A549 (cell line): ENCODE measurements at regions not wholly inside any gene's neighbourhood (a gene's known extent, or its start where the extent isn't known, plus 50 kb on each side); places are given as distances from the start of the nearest gene placed in this dataset.

Experiments used
- ATAC-seq, 2 experiments: fragments of 200-7000 bp in 1 of 2; fragments of >200 bp in 1 of 2; cut with Nextera tagmentation in 1 of 2; cut with Tn5 transposase in 1 of 2; 3 replicates each; pipeline versions ENCODE4 v1.8.0 to v1.9.1; 2018 to 2020; ENCODE audit warnings: mild to moderate bottlenecking in 1 of 2, moderate library complexity in 1 of 2
- CTCF ChIA-PET: fragments of 300-600 bp; sonication (Branson Sonifier 250); formaldehyde crosslinking; extraction: SDS; loops from one replicate; lab custom pipeline; 2021; ENCODE audit warnings: antibody characterized with exemption, inconsistent platforms; lab: Yijun Ruan, JAX
- POLR2A ChIA-PET: fragments of 350-600 bp; formaldehyde crosslinking; extraction: SDS; loops from one replicate; lab custom pipeline; 2021; ENCODE audit warnings: antibody characterized with exemption, inconsistent platforms; lab: Yijun Ruan, JAX
- DNase-seq, 2 experiments: peaks; one replicate each; pipeline versions ENCODE4 v3.0.0 to v3.0.0-alpha.2; 2011 to 2016; ENCODE audit warnings: low read depth in 1 of 2, low spot score in 1 of 2
- FAIRE-seq: peaks from 2 replicates; lab custom pipeline; 2011; peaks lifted over from hg19 to GRCh38; lab: Jason Lieb, UNC
- H3K27ac ChIP-seq, 2 experiments: fragments of >200 bp; sonication (Bioruptor Twin); formaldehyde crosslinking; 3 replicates each; pipeline ENCODE4 v1.5.1; 2016 to 2017
- H3K4me1 ChIP-seq: fragments of >200 bp; sonication (Bioruptor Twin); formaldehyde crosslinking; 3 replicates; pipeline ENCODE4 v1.6.1; 2016
- H3K4me2 ChIP-seq: fragments of >200 bp; sonication (Bioruptor Twin); formaldehyde crosslinking; 3 replicates; pipeline ENCODE4 v1.6.1; 2016
- H3K4me3 ChIP-seq: fragments of >200 bp; sonication (Bioruptor Twin); formaldehyde crosslinking; 3 replicates; pipeline ENCODE4 v1.5.1; 2016
- H3K9me3 ChIP-seq: fragments of >200 bp; sonication (Bioruptor Twin); formaldehyde crosslinking; 3 replicates; pipeline ENCODE4 v1.6.1; 2016
- CBX2 ChIP-seq: fragments of 200-600 bp; sonication (generic); IDR thresholded peaks from 2 replicates; pipeline ENCODE4 v1.6.1; 2016; ENCODE audit warnings: low read depth, mild to moderate bottlenecking, borderline replicate concordance
- CEBPB ChIP-seq, 2 experiments: fragments of >200 bp in 1 of 2; sonication (Bioruptor Twin) in 1 of 2; formaldehyde crosslinking in 1 of 2; IDR thresholded peaks; 2 replicates each; pipeline ENCODE4 v1.6.1; 2012 to 2016
- CHD2 ChIP-seq: fragments of 150-350 bp; IDR thresholded peaks from 2 replicates; pipeline ENCODE4 v1.6.1; 2014; ENCODE audit warnings: low read length; ENCODE audit not compliant: partially characterized antibody
- CHD4 ChIP-seq: fragments of 200-600 bp; sonication (generic); IDR thresholded peaks from 2 replicates; pipeline ENCODE4 v1.6.1; 2016; ENCODE audit warnings: antibody characterized with exemption, mild to moderate bottlenecking, borderline replicate concordance
- EHMT2 ChIP-seq: fragments of 200-600 bp; sonication (generic); IDR thresholded peaks from 2 replicates; pipeline ENCODE4 v1.6.1; 2016; ENCODE audit warnings: antibody characterized with exemption, low read depth, mild to moderate bottlenecking, moderate library complexity
- FOSL2 ChIP-seq, 2 experiments: fragments of 450-650 bp in 1 of 2; fragments of >200 bp in 1 of 2; sonication (Bioruptor Twin) in 1 of 2; formaldehyde crosslinking; IDR thresholded peaks; 2 replicates each; pipeline versions ENCODE4 v1.5.0 to v1.6.1; 2016 to 2020; ENCODE audit warnings: mild to moderate bottlenecking in 1 of 2, moderate library complexity in 1 of 2
- HOXB13 ChIP-seq: fragments of 250-450 bp; sonication (Bioruptor Pico); IDR thresholded peaks from 2 replicates; pipeline ENCODE4 v1.5.0; 2020; ENCODE audit warnings: low read depth, mild to moderate bottlenecking, moderate library complexity
- HOXB5 ChIP-seq: fragments of 250-450 bp; sonication (Bioruptor Pico); IDR thresholded peaks from 2 replicates; pipeline ENCODE4 v1.5.0; 2020; ENCODE audit warnings: mild to moderate bottlenecking, moderate library complexity
- JUNB ChIP-seq: fragments of >200 bp; sonication (Bioruptor Twin); formaldehyde crosslinking; IDR thresholded peaks from 2 replicates; pipeline ENCODE4 v1.6.1; 2016
- KDM5A ChIP-seq: fragments of 200-600 bp; sonication (generic); IDR thresholded peaks from 2 replicates; pipeline ENCODE4 v1.6.1; 2016; ENCODE audit warnings: antibody characterized with exemption, mild to moderate bottlenecking
- MAFK ChIP-seq: fragments of 450-650 bp; IDR thresholded peaks from 2 replicates; pipeline ENCODE4 v1.6.1; 2014; ENCODE audit not compliant: partially characterized antibody
- MYC ChIP-seq: IDR thresholded peaks from 2 replicates; pipeline ENCODE4 v1.6.1; 2012; ENCODE audit warnings: mild to moderate bottlenecking, inconsistent platforms, low read length, improper control_type of control experiment, borderline replicate concordance
- NFE2L2 ChIP-seq: fragments of 150-350 bp; conservative IDR thresholded peaks from 2 replicates; pipeline ENCODE4 v1.6.1; 2014; ENCODE audit warnings: low read length
- POLR2AphosphoS2 ChIP-seq: conservative IDR thresholded peaks from 2 replicates; pipeline ENCODE4 v1.6.1; 2012; ENCODE audit warnings: low read length, improper control_type of control experiment, inconsistent platforms
- RAD21 ChIP-seq, 2 experiments: fragments of >200 bp in 1 of 2; sonication (Bioruptor Twin) in 1 of 2; formaldehyde crosslinking in 1 of 2; IDR thresholded peaks in 1 of 2; conservative IDR thresholded peaks in 1 of 2; 2 replicates in 1 of 2; 3 replicates in 1 of 2; pipeline ENCODE4 v1.6.1; 2012 to 2018; ENCODE audit warnings: inconsistent platforms in 1 of 2
- RCOR1 ChIP-seq: fragments of 150-350 bp; IDR thresholded peaks from 2 replicates; pipeline ENCODE4 v1.6.1; 2014; ENCODE audit warnings: antibody characterized with exemption, low read length, low read depth
- RFX5 ChIP-seq: fragments of 450-650 bp; IDR thresholded peaks from 2 replicates; pipeline ENCODE4 v1.7.1; 2014; ENCODE audit warnings: antibody characterized with exemption, mild to moderate bottlenecking, moderate library complexity
- RNF2 ChIP-seq: fragments of 200-600 bp; sonication (generic); IDR thresholded peaks from 2 replicates; pipeline ENCODE4 v1.6.1; 2016; ENCODE audit warnings: low read depth, mild to moderate bottlenecking, antibody characterized with exemption, moderate library complexity, borderline replicate concordance
- TFCP2L1 ChIP-seq: fragments of 250-450 bp; sonication (Bioruptor Pico); IDR thresholded peaks from 2 replicates; pipeline ENCODE4 v1.5.0; 2021; ENCODE audit warnings: mild to moderate bottlenecking
- WGBS: methylation state at CpG from one replicate; pipeline ENCODE4 v1.1.6; 2017; ENCODE audit errors: missing lambda C conversion rate; 5-methylcytosine and 5-hydroxymethylcytosine counted together
- TF ChIP-seq, protein P1 (sequence below): fragments of 200-600 bp; sonication (generic); IDR thresholded peaks from 2 replicates; pipeline ENCODE4 v1.6.1; 2016; ENCODE audit warnings: antibody characterized with exemption, mild to moderate bottlenecking, moderate library complexity
- TF ChIP-seq, protein P2 (sequence below): fragments of >200 bp; sonication (Bioruptor Twin); formaldehyde crosslinking; IDR thresholded peaks from 2 replicates; pipeline ENCODE4 v1.6.1; 2016
- TF ChIP-seq, protein P3 (sequence below): fragments of >200 bp; sonication (Bioruptor Twin); formaldehyde crosslinking; IDR thresholded peaks from 3 replicates; pipeline ENCODE4 v1.5.1; 2016
- TF ChIP-seq, protein P4 (sequence below): IDR thresholded peaks from 2 replicates; pipeline ENCODE4 v1.6.1; 2012; ENCODE audit warnings: low read depth, borderline replicate concordance
- TF ChIP-seq, protein P5 (sequence below): fragments of >200 bp; sonication (Bioruptor Twin); formaldehyde crosslinking; IDR thresholded peaks from 3 replicates; pipeline ENCODE4 v1.6.1; 2016

DNA sequence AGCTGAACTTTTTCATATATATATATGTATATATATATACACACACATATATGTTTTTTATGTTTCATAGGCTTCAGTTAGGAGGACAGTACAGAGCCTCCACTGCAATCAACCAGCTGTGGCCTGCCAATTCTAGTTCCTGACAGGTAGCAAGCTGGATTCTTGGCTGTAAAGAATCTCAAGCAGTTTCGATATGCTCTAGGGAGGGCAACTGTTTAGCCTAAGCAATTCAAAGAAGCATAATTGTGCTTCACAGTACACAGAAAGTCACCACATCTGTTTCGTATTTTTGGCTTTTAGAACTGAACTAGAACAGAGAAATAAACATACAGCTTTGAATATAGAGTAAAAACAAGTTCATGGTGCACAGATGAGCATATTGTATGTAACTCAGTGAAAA is 152.4 kb upstream of the ARRDC3 start:
- DNase-seq (no peak), ATAC-seq (no peak), FAIRE-seq (no peak)
- 44% methylated on average over 2 of the region's 2 CpGs for WGBS
- no peak overlapping the region for H3K4me2 ChIP-seq
- no peaks in the 10 kb centered on the region for H3K4me1 ChIP-seq
- H3K9me3 ChIP-seq: no peaks in the 10 kb centered on the region
- TF ChIP-seq, protein P1, sequence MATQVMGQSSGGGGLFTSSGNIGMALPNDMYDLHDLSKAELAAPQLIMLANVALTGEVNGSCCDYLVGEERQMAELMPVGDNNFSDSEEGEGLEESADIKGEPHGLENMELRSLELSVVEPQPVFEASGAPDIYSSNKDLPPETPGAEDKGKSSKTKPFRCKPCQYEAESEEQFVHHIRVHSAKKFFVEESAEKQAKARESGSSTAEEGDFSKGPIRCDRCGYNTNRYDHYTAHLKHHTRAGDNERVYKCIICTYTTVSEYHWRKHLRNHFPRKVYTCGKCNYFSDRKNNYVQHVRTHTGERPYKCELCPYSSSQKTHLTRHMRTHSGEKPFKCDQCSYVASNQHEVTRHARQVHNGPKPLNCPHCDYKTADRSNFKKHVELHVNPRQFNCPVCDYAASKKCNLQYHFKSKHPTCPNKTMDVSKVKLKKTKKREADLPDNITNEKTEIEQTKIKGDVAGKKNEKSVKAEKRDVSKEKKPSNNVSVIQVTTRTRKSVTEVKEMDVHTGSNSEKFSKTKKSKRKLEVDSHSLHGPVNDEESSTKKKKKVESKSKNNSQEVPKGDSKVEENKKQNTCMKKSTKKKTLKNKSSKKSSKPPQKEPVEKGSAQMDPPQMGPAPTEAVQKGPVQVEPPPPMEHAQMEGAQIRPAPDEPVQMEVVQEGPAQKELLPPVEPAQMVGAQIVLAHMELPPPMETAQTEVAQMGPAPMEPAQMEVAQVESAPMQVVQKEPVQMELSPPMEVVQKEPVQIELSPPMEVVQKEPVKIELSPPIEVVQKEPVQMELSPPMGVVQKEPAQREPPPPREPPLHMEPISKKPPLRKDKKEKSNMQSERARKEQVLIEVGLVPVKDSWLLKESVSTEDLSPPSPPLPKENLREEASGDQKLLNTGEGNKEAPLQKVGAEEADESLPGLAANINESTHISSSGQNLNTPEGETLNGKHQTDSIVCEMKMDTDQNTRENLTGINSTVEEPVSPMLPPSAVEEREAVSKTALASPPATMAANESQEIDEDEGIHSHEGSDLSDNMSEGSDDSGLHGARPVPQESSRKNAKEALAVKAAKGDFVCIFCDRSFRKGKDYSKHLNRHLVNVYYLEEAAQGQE: no peak
- TF ChIP-seq TFCP2L1 (CRISPR knock-in tag) (no peak), HOXB5 (CRISPR knock-in tag) (no peak), CHD2 (no peak), NFE2L2 (no peak), HOXB13 (CRISPR knock-in tag) (no peak), MAFK (no peak), CBX2 (no peak), RNF2 (no peak), MYC (no peak), CHD4 (no peak), RCOR1 (no peak)
- TF ChIP-seq, protein P2, sequence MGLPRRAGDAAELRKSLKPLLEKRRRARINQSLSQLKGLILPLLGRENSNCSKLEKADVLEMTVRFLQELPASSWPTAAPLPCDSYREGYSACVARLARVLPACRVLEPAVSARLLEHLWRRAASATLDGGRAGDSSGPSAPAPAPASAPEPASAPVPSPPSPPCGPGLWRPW: no peak
- TF ChIP-seq, protein P3, sequence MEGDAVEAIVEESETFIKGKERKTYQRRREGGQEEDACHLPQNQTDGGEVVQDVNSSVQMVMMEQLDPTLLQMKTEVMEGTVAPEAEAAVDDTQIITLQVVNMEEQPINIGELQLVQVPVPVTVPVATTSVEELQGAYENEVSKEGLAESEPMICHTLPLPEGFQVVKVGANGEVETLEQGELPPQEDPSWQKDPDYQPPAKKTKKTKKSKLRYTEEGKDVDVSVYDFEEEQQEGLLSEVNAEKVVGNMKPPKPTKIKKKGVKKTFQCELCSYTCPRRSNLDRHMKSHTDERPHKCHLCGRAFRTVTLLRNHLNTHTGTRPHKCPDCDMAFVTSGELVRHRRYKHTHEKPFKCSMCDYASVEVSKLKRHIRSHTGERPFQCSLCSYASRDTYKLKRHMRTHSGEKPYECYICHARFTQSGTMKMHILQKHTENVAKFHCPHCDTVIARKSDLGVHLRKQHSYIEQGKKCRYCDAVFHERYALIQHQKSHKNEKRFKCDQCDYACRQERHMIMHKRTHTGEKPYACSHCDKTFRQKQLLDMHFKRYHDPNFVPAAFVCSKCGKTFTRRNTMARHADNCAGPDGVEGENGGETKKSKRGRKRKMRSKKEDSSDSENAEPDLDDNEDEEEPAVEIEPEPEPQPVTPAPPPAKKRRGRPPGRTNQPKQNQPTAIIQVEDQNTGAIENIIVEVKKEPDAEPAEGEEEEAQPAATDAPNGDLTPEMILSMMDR: no peak
- TF ChIP-seq, protein P4, sequence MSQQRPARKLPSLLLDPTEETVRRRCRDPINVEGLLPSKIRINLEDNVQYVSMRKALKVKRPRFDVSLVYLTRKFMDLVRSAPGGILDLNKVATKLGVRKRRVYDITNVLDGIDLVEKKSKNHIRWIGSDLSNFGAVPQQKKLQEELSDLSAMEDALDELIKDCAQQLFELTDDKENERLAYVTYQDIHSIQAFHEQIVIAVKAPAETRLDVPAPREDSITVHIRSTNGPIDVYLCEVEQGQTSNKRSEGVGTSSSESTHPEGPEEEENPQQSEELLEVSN: no peak
- no peak overlapping the region for H3K27ac ChIP-seq
- POLR2A ChIA-PET: no interaction called here
- H3K4me3 ChIP-seq: no peak overlapping the region
- CTCF ChIA-PET: no interaction called here

DNA sequence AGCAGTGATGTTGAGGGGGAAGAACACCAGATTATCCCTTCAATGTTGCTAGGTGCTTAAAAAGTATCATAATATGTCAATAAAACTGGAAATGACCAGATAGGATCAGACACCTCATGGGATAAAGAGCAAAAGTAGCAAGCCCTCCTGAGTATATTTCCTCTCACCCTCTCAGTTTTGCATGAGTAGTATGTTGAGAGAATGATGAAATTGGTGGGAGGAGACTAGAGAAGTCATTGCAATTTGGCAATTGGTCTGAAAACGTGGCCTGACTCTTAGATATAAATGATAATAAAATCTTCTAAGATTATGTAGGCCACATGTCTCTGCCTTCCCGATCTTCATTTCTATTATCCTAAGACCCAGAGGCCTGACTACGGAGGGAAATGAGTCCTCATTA is 151.2 kb upstream of the ARRDC3 start:
- no peak for DNase-seq
- Histone ChIP-seq H3K4me3 (no peak overlapping the region), H3K4me2 (no peak overlapping the region), H3K9me3 (no peaks in the 10 kb centered on the region), H3K4me1 (no peaks in the 10 kb centered on the region), H3K27ac (no peak overlapping the region)
- no peak for FAIRE-seq
- CTCF ChIA-PET: no interaction called here
- POLR2A ChIA-PET: no interaction called here
- no peak for ATAC-seq
- no peak for TF ChIP-seq RAD21 (conservative IDR thresholded peaks at IDR 0.05 in 1 of 2, IDR thresholded peaks at IDR 0.05 in 1 of 2)
- TF ChIP-seq CEBPB (IDR thresholded peaks at IDR 0.05): no peak
- 45% methylated on average over 3 of the region's 3 CpGs for WGBS

DNA sequence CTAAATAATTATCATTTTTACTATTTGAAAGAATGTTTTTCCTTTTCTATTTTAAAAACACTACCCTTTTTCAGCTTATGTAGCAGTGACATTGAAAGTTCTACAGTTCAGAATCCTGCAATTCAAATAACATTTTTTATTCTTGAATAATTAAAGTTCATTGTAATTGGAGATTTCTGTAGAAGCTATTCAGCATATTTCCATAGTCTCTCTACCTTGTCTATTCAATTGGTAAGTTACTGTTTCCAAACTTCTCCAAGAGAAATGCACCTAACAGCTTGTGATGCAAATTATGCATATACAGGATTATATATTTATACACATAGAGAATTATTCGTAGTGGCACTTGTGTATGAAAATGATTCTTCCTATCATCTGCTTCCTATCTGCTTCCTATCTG is 149.7 kb upstream of the ARRDC3 start:
- no peak for DNase-seq
- Histone ChIP-seq H3K4me1 (no peaks in the 10 kb centered on the region), H3K9me3 (no peaks in the 10 kb centered on the region), H3K27ac (no peak overlapping the region), H3K4me2 (no peak overlapping the region)
- ChIA-PET POLR2A (no interaction called here), CTCF (no interaction called here)
- no peak for FAIRE-seq
- no peak for ATAC-seq
- 35% methylated on average over 1 of the region's 1 CpG for WGBS
- TF ChIP-seq RFX5: no peak
- TF ChIP-seq, protein P5, sequence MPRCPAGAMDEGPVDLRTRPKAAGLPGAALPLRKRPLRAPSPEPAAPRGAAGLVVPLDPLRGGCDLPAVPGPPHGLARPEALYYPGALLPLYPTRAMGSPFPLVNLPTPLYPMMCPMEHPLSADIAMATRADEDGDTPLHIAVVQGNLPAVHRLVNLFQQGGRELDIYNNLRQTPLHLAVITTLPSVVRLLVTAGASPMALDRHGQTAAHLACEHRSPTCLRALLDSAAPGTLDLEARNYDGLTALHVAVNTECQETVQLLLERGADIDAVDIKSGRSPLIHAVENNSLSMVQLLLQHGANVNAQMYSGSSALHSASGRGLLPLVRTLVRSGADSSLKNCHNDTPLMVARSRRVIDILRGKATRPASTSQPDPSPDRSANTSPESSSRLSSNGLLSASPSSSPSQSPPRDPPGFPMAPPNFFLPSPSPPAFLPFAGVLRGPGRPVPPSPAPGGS: no peak
- TF ChIP-seq POLR2AphosphoS2: no peak
- TF ChIP-seq, protein P4: no peak
- TF ChIP-seq, protein P2: no peak
- TF ChIP-seq JUNB: no peak
- no peak for TF ChIP-seq HOXB5 (CRISPR knock-in tag)
- no peak for TF ChIP-seq RAD21 (conservative IDR thresholded peaks at IDR 0.05 in 1 of 2, IDR thresholded peaks at IDR 0.05 in 1 of 2)
- no peak for TF ChIP-seq EHMT2
- no peak for TF ChIP-seq KDM5A
- TF ChIP-seq FOSL2 (IDR thresholded peaks at IDR 0.05): no peak
- TF ChIP-seq FOSL2 (CRISPR knock-in tag; IDR thresholded peaks at IDR 0.05): no peak
- TF ChIP-seq, all 56 proteins: peak for 0
- H3K4me3 ChIP-seq: no peak overlapping the region
